ENCODE measurements at regions not wholly inside any gene's neighbourhood (a gene's known extent, or its start where the extent isn't known, plus 50 kb on each side); places are given as distances from the start of the nearest gene placed in this dataset.
A peak's percentile ranks its signal among the peaks of the same experiment; 100 is the strongest.

- Histone ChIP-seq H3K27ac (ENCODE audit: low read depth, low read length) (no peak overlapping the region), H3K4me1 (ENCODE audit: control insufficient read depth, low read length) (peaks cover 58% of the 10 kb centered on the region), H3K4me2 (ENCODE audit: low read length) (peak overlapping the region; percentile 6; the same call in 1 of the 2 replicates), H3K4me3 (ENCODE audit: low read length) (no peak overlapping the region), H3K36me3 (ENCODE audit: control insufficient read depth, low read length) (no peaks in the 10 kb centered on the region), H3K9me3 (ENCODE audit: control insufficient read depth, insufficient read depth, low read length) (no peaks in the 10 kb centered on the region), H3F3A (ENCODE audit: control insufficient read depth, insufficient read depth) (no peaks in the 10 kb centered on the region), H3K79me2 (ENCODE audit: control insufficient read depth, low read length) (no peaks in the 10 kb centered on the region), H4K20me1 (ENCODE audit: control insufficient read depth, insufficient read depth, low read depth, low read length) (no peaks in the 10 kb centered on the region), H3K9me2 (replicated peaks; ENCODE audit: control insufficient read depth, low read length) (no peaks in the 10 kb centered on the region), H3K27me3 (ENCODE audit: control insufficient read depth, low read length) (no peaks in the 10 kb centered on the region)
- TF ChIP-seq CTCF (IDR thresholded peaks at IDR 0.05; ENCODE audit: low read depth, low read length, poor library complexity, severe bottlenecking) (no peak), EZH2phosphoT487 (IDR thresholded peaks at IDR 0.05; ENCODE audit: borderline replicate concordance, low read length) (no peak)
These were observed 65.6 kb upstream of the RRP15 start for GRCh38 chr1:218219460-218219859.

GRCh38 chr1:218224101-218224500 lies 61.0 kb upstream of the RRP15 start:
- H3F3A ChIP-seq (ENCODE audit: control insufficient read depth, insufficient read depth) = no peaks in the 10 kb centered on the region
- TF ChIP-seq CTCF (IDR thresholded peaks at IDR 0.05; ENCODE audit: low read depth, low read length, poor library complexity, severe bottlenecking) = no peak
- no peaks in the 10 kb centered on the region for H3K9me3 ChIP-seq (ENCODE audit: control insufficient read depth, insufficient read depth, low read length)
- no peaks in the 10 kb centered on the region for H3K79me2 ChIP-seq (ENCODE audit: control insufficient read depth, low read length)
- H3K4me1 ChIP-seq (ENCODE audit: control insufficient read depth, low read length) = peaks cover 16% of the 10 kb centered on the region
- no peak overlapping the region for H3K27ac ChIP-seq (ENCODE audit: low read depth, low read length)
- H3K36me3 ChIP-seq (ENCODE audit: control insufficient read depth, low read length) = no peaks in the 10 kb centered on the region
- no peak overlapping the region for H3K4me2 ChIP-seq (ENCODE audit: low read length)
- no peaks in the 10 kb centered on the region for H4K20me1 ChIP-seq (ENCODE audit: control insufficient read depth, insufficient read depth, low read depth, low read length)
- H3K4me3 ChIP-seq (ENCODE audit: low read length) = no peak overlapping the region
- no peaks in the 10 kb centered on the region for H3K27me3 ChIP-seq (ENCODE audit: control insufficient read depth, low read length)
- H3K9me2 ChIP-seq (replicated peaks; ENCODE audit: control insufficient read depth, low read length) = no peaks in the 10 kb centered on the region

GRCh38 chr1:218226005-218226404 lies 59.1 kb upstream of the RRP15 start:
- no peaks in the 10 kb centered on the region for H3K79me2 ChIP-seq (ENCODE audit: control insufficient read depth, low read length)
- no peaks in the 10 kb centered on the region for H4K20me1 ChIP-seq (ENCODE audit: control insufficient read depth, insufficient read depth, low read depth, low read length)
- H3K4me2 ChIP-seq (ENCODE audit: low read length) = no peak overlapping the region
- H3F3A ChIP-seq (ENCODE audit: control insufficient read depth, insufficient read depth) = no peaks in the 10 kb centered on the region
- H3K9me3 ChIP-seq (ENCODE audit: control insufficient read depth, insufficient read depth, low read length) = no peaks in the 10 kb centered on the region
- no peak for TF ChIP-seq CTCF (IDR thresholded peaks at IDR 0.05; ENCODE audit: low read depth, low read length, poor library complexity, severe bottlenecking)
- no peaks in the 10 kb centered on the region for H3K36me3 ChIP-seq (ENCODE audit: control insufficient read depth, low read length)
- no peak overlapping the region for H3K4me3 ChIP-seq (ENCODE audit: low read length)
- H3K9me2 ChIP-seq (replicated peaks; ENCODE audit: control insufficient read depth, low read length) = no peaks in the 10 kb centered on the region
- H3K4me1 ChIP-seq (ENCODE audit: control insufficient read depth, low read length) = peaks cover 11% of the 10 kb centered on the region
- H3K27me3 ChIP-seq (ENCODE audit: control insufficient read depth, low read length) = no peaks in the 10 kb centered on the region
- no peak overlapping the region for H3K27ac ChIP-seq (ENCODE audit: low read depth, low read length)
